NCI-H2196 treated with DMSO at 0.1 percent for 48 hours (cell line): ENCODE measurements at regions not wholly inside any gene's neighbourhood (a gene's known extent, or its start where the extent isn't known, plus 50 kb on each side); places are given as distances from the start of the nearest gene placed in this dataset.

ENCODE experiments used
- DNase-seq: peaks from one replicate; lab custom pipeline; 2025; ENCODE audit not compliant: unreplicated experiment; lab: John Stamatoyannopoulos, UW

- DNase-seq, result no peak
Observed at GRCh38 chr11:70644343-70645060, 246.2 kb downstream of the CTTN start.

- DNase-seq, result no peak
Observed at GRCh38 chr11:70645537-70645936, 247.2 kb downstream of the CTTN start.

- DNase-seq, result no peak
Observed at GRCh38 chr11:70646272-70647049, 248.1 kb downstream of the CTTN start.

GRCh38 chr11:70647188-70648166 lies 249.1 kb downstream of the CTTN start:
- no peak for DNase-seq

- DNase-seq, result no peak
Observed at GRCh38 chr11:70650075-70650909, 252.0 kb downstream of the CTTN start.

GRCh38 chr11:70651031-70651430 lies 252.7 kb downstream of the CTTN start:
- DNase-seq, result no peak

DNA sequence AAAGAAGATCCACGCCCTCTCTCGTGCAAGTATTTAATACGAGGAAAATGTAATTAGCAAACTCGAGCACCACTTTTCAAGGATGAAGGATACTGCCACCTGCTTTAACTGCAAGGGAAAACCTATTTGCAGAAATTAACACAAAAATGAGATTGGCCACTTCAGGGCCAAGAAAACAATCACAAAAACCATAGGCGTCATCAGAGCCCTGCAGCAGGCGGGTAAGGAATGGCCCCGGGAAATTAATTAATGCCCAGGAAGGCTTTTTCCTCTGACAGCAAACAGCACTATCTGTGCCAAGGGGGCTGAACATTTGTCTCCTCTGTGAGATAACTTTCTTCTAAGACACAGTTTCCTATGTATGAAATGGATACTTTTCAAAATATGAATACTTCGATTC lies 255.7 kb downstream of the CTTN start:
- DNase-seq, result no peak

GRCh38 chr11:70655816-70656215 lies 257.5 kb downstream of the CTTN start:
- DNase-seq, result no peak

GRCh38 chr11:70656252-70656651 lies 257.9 kb downstream of the CTTN start:
- no peak for DNase-seq

DNA sequence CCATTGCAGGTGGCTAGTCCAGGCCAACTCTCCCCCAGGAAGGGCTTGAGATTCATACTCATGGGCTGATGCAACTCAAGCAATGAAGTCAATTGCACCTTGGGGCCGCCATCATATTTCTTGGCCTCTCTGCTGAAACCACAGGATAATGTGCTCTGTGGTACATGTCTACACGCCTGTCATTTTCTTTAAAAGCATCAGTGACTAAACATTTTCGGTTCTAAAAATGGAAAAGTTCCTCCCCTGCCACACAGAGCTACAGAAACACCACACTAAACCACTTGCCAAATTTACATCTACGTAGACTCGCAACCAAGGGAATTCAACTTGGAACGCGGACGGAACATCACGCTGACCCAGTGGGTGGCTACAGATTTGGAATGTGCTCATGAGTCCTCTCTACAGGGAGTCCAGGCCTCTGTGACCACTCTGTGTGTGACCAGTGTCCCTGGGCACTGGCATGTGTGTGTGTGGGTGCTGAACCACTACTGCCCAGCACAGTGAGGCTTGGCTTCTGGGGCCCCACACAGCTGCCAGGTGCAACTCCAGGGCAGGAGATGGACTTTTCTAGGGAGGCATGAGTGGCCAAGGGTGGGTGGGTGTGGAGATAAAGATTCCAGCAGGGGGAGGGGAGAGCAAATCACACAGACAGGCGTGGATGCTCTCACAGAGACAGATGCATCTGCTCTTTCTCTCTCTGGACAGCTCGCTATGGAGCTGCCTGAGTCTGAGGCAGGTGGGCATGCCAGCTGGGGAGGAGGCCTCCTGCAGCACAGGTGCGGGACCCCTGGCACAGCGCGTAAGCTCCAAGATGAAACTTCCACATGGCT lies 261.9 kb downstream of the CTTN start:
- DNase-seq, result no peak

DNA sequence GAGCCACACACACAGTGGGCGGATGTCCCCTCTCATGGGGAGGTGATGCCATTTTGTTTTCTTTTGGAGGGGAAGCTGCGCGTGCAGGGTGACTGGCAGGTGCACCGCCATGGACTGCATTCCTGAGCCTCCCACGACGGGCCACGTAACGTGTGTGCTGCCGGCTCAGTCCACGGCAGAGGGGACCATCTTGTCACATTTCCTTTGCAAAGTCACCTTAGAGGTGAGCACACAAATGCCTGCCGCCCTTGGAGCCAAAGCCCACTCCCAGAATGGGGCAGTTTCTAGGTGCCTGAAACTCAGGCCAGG lies 262.5 kb downstream of the CTTN start:
- no peak for DNase-seq

- DNase-seq, result no peak
Observed at GRCh38 chr11:70661761-70662501, 263.6 kb downstream of the CTTN start.

- no peak for DNase-seq
Observed at GRCh38 chr11:70662691-70663098, 264.4 kb downstream of the CTTN start.

- no peak for DNase-seq
Observed at GRCh38 chr11:70663815-70664214, 265.5 kb downstream of the CTTN start.

DNA sequence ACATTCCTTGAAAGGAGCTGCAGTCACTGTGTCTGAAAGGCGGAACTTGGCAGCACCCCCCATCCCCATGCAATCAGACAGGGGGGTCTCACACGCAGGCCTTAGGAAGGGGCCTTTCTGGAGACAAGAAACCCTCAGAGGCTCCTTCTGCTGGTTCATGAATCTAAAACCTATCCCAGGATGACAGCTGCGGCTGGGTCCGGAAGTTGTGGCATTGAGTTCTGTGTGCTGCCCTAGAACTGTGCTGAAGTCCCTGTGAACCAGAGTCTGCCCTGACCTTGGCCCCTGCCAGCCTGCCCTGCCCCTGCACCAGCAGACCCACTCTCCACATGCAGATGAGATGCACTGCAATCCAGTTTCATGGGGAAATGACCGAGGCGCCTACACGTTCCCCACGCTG lies 268.0 kb downstream of the CTTN start:
- no peak for DNase-seq

- DNase-seq, result no peak
Observed at GRCh38 chr11:70667767-70668166, 269.4 kb downstream of the CTTN start.

- DNase-seq, result no peak
Observed at GRCh38 chr11:70668204-70669202, 270.2 kb downstream of the CTTN start.

DNA sequence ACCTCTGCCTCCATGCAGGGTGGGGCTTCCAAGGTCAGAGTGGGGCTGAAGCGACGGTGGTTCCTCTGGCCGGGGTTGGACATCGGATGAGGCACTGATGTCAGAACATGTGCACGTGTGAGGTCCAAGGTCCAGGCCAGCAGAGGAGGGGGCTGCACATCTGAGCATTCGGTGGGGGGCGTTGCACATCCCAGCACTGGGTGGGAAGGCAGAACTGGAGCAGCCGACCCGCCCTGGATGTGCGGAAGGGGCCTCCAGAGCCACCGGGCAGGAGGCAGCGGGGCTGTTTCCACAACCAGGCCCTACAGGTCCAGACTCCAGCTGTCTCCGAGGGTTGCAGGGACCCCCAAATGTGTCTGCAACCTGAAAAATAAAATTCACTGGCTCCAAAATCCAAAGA lies 271.0 kb downstream of the CTTN start:
- DNase-seq, result no peak
